ENCODE measurements at regions not wholly inside any gene's neighbourhood (a gene's known extent, or its start where the extent isn't known, plus 50 kb on each side); places are given as distances from the start of the nearest gene placed in this dataset.

DNA sequence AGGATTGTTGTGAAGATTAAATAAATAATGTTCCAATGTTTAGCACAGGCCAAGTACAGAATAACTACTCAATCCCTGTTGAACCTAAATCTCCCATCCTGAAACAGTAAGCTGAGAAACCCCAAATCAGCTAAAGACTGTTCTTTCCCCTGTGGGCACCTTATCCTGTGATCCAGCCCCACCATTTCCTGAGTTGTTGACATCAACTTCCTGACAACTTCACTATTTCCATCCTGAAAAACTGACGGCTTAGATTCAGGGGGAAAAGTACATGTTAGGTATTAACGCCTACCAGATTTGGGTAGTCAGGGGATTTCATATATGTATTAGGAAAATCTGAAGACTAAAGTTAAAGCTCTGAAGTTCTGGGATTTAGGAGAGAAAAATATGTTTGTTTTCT is 51.7 kb upstream of the PALMD start:
- DNase-seq (ENCODE audit: low read depth) (no peak), FAIRE-seq (no peak)
- Histone ChIP-seq H3K4me3 (ENCODE audit: low read depth, low read length) (no peak overlapping the region), H3K36me3 (ENCODE audit: control insufficient read depth, insufficient read depth, low read length) (no peaks in the 10 kb centered on the region), H3K27me3 (ENCODE audit: control insufficient read depth, insufficient read depth, low read length) (no peaks in the 10 kb centered on the region)
- TF ChIP-seq CTCF (IDR thresholded peaks at IDR 0.05; ENCODE audit: insufficient read depth, low read length, severe bottlenecking): no peak

DNA sequence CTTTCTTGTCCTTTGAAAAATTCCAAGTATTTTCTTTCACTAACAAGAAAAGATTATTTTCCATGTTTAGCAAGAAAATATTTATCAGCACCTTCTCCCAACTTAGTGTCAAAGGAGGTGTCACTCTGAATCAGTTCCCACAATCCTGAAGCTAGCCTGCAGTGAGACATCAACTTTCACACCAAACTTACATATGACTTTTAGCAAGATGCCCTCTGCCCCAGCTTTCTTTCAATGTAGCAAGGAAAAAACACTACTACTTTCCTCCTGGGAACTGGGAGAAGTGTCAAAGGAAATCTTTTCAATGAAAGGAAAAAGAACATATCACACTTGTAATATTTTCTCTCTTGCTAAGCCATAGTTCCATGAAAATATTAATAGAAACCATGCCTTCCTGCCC is 50.9 kb upstream of the PALMD start:
- DNase-seq (ENCODE audit: low read depth): no peak
- Histone ChIP-seq H3K27me3 (ENCODE audit: control insufficient read depth, insufficient read depth, low read length) (no peaks in the 10 kb centered on the region), H3K36me3 (ENCODE audit: control insufficient read depth, insufficient read depth, low read length) (no peaks in the 10 kb centered on the region), H3K4me3 (ENCODE audit: low read depth, low read length) (no peak overlapping the region)
- FAIRE-seq: no peak
- TF ChIP-seq CTCF (IDR thresholded peaks at IDR 0.05; ENCODE audit: insufficient read depth, low read length, severe bottlenecking): no peak

DNA sequence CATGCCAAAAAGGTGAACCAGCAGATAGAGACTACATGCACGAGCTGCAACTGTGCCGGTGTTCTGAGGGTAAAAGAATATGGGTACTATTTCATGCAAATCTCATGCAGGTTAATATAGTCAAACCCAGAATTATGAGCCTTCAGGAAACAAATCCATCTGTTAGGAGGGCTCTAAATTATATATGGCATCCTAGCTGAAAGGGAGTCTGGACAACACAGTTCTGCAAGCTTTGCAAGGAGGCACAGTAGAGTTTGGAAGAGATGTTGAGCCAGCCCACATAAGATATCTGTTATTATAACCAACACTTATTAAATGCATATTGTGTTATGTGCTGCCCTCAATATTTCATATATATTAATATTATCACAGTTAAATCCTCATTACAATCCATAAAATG is 50.5 kb upstream of the PALMD start:
- FAIRE-seq (no peak), DNase-seq (ENCODE audit: low read depth) (no peak)
- Histone ChIP-seq H3K4me3 (ENCODE audit: low read depth, low read length) (no peak overlapping the region), H3K27me3 (ENCODE audit: control insufficient read depth, insufficient read depth, low read length) (no peaks in the 10 kb centered on the region), H3K36me3 (ENCODE audit: control insufficient read depth, insufficient read depth, low read length) (no peaks in the 10 kb centered on the region)
- no peak for TF ChIP-seq CTCF (IDR thresholded peaks at IDR 0.05; ENCODE audit: insufficient read depth, low read length, severe bottlenecking)

Measured in bronchial epithelial cell (primary cell).